HG03342 (cell line): ENCODE measurements at regions not wholly inside any gene's neighbourhood (a gene's known extent, or its start where the extent isn't known, plus 50 kb on each side); places are given as distances from the start of the nearest gene placed in this dataset.

Source experiments
- ATAC-seq: cut with Tn5 transposase; IDR thresholded peaks from one replicate; pipeline ENCODE4 v1.9.1; 2021; ENCODE audit warnings: mild to moderate bottlenecking, moderate library complexity; ENCODE audit not compliant: unreplicated experiment

DNA sequence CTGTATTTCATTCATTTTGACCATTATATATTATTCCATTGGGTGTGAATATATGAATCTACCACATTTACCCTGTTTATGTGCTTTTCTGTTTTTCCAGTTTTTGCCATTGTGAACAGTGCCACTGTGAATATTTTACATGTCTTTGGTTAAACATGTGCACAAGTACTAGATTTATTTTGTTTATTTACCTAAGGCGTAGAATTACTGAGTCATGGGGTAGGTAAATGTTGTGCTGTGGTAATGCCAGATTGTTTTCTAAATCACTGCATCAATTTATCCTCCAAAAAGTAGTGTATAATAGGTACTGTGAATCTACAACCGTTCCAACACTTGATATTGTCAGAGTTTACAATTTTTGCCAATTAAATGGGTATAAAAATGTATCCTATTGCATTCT, 362.1 kb upstream of the AGTR1 start:
- no peak for ATAC-seq

GRCh38 chr3:148343416-148343815, 354.3 kb upstream of the AGTR1 start:
- ATAC-seq = no peak

GRCh38 chr3:148344521-148344920, 353.2 kb upstream of the AGTR1 start:
- no peak for ATAC-seq

DNA sequence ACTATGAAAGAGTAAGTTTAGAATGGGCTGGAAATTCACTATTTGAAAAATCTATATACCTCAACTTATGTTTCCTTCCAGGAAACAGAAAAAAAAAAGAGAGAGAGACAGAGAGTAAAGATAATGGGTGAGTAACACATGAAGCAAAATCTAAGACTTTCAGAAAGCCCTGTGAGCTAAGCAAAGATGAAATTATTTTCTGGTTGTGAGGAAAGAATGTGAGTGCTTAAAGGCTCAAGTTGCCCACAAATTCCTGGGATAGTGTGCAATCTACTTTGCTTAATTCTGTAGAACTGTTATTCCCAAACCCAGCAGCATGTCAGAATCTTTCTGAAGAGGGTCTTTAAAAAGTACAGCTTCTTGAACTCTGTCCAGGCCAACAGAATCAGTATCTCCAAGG, 337.7 kb upstream of the AGTR1 start:
- ATAC-seq = no peak

- no peak for ATAC-seq
Observed at GRCh38 chr3:148366743-148367410, 330.8 kb upstream of the AGTR1 start.

DNA sequence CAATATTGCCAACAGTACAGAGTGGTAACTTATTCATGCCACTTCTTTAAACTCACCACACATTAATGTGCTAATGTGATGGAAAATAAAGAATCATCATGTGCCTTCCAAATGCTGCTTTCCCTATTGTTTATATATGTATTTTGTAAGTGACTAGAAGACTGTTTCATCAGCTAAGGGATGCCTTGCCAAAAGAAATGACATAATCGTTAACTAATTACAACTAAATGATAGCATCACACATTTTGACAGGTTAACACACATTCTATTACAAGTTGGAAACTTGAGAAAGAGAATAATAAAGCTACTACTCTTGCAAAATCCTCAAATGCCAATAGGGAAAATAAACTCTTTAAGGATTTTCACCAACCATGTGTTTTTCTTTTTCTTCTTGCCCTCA, 329.9 kb upstream of the AGTR1 start:
- no peak for ATAC-seq

- no peak for ATAC-seq
Observed at GRCh38 chr3:148369381-148369780, 328.3 kb upstream of the AGTR1 start.

GRCh38 chr3:148372206-148372875, 325.4 kb upstream of the AGTR1 start:
- ATAC-seq = no peak

- no peak for ATAC-seq
Observed at GRCh38 chr3:148373961-148374360, 323.7 kb upstream of the AGTR1 start.

DNA sequence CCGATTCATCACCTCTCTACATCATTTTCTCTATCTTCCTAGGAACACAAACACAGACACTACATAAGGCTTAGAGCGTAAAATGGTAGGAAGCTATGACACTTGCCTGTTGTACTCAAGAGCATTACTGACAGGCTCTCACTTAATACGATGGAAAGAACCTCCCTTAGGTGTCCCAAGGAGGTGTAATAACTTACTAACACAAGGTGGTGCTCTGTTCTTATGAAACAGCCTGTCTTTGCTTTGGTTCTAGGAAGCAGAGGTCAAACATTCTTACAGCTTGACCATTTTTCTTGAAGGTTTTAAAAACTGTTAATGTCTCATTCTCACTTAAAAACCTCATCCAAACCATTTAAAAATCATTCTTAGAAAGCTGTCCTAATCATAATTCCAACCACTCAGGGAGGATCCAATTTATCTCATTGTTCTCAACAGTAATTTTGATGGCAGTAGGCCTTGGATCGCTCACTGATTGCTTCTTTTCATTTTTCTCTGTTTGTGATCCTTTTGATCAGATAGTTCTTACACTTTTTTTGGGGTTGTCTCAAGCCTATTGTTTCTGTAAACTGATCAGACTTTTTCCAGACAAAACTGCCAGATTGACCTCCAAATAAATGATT, 317.8 kb upstream of the AGTR1 start:
- peak; percentile 84 for ATAC-seq

- ATAC-seq = no peak
Observed at GRCh38 chr3:148381051-148381450, 316.7 kb upstream of the AGTR1 start.

- ATAC-seq = no peak
Observed at GRCh38 chr3:148389916-148390315, 307.8 kb upstream of the AGTR1 start.

GRCh38 chr3:148395821-148396220, 301.9 kb upstream of the AGTR1 start:
- ATAC-seq = no peak

DNA sequence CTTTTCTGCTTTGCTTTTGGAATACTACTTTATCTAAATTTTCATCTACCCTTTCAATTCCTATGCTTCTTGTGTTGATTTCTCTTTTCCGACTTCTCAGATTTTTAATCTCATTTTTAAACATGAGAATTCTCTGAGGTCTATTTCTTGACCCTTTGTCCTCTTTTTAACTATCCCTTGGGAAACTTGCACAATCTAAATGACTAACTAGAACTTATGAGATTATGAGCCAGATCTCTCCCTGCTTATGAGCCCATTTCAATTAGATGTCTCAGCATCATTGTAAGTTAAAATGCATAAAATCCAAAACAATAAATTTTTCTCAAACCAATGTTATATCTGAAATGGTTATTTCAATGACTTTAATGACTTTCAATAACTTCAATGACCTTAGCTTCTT, 296.9 kb upstream of the AGTR1 start:
- no peak for ATAC-seq

- ATAC-seq = no peak
Observed at GRCh38 chr3:148408667-148409066, 289.0 kb upstream of the AGTR1 start.

- no peak for ATAC-seq
Observed at GRCh38 chr3:148420242-148420641, 277.5 kb upstream of the AGTR1 start.

DNA sequence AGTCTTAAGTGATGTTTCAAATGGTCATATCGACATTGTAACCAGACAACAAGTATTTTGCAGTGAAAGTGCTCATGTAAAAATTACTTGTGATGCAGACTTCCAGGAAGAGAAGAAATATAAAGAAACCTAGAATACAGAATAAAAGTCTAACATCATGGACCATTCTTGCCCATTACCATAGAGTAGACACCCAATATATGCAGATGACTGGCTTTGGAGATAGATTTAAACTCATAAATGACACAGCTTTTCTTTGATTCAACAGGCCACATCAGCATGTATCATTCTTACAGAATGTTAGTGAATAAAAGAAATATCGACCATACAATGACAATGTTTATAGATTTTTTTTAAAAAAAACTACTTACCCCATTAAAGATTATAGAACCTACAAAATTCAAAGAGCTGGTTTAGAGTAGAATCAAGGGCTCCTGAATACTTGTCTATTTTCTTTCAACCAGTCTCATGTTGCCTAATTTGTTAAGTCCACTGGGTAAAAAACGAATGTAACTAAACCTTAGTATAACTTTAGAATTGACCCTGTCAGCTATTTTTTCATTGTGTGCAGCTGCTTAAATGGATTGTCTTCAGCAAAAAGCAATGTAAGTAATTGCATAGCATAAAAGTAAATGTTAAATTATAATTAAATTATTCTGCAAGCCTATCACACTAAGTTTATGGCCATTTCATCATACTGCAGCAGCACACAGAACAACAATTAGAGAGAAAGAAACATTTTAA, 268.7 kb upstream of the AGTR1 start:
- no peak for ATAC-seq

DNA sequence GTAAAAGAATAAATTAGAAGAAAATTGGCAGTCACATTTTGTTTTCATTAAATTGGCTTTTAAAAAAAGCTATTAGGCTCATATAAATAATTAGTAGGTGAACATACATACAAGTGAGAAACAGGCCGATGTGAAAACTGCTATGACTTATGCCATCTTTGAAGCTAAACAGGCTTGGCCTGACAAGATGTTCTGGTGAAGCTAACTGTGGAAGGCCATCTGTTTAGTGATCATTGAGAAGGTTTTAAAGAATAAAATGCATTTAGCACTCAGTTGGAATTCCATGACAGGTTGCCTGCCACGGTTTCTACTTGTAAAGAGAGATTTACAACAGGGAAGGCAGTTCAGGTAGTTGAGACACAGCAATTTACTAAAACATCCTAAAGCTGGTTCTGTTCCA, 264.0 kb upstream of the AGTR1 start:
- no peak for ATAC-seq

DNA sequence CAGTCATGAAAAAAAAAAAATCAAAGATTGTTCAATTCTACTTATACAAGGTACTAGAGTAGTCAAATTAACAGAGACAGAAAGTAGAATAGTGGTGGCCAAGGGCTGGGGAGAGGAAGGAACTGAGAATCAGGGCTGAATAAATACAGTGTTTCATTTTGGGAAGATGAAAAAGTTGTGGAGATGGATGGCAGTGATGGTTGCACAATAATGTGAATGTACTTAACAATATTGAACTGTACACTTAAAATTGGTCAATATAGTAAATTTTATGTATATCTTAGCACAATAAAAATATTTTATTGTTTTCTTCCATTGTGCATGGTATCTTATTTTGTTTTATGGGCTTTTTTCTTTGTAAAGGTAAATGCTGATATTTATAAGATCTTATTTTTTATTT, 262.2 kb upstream of the AGTR1 start:
- ATAC-seq = no peak

DNA sequence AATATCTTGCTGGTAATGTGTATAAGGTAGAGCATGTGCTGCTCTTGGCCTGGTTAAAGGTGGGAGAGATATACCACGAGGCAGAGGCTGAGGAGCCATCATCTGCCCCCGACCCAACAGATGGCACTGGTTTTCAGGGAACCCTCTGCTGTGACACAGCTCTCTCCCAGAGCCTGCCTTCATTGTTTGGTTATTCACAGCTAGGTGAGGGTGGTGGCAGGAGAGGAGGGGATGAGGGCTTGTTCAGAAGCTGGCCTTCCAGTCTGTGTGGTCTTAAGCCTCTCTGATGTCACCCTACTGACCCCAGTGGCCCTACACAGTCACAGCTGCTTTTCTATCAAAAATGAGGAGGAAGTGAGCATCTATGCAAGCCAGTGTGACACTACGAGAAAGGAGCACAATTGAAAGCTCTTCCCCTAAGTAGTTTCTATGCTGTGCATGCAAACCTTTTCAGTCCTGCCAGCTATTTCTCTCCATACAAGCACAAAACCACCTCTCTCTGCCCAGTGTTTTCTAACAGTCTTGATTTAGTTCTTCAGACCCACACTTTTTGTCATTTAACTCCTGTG, 258.4 kb upstream of the AGTR1 start:
- ATAC-seq = no peak

DNA sequence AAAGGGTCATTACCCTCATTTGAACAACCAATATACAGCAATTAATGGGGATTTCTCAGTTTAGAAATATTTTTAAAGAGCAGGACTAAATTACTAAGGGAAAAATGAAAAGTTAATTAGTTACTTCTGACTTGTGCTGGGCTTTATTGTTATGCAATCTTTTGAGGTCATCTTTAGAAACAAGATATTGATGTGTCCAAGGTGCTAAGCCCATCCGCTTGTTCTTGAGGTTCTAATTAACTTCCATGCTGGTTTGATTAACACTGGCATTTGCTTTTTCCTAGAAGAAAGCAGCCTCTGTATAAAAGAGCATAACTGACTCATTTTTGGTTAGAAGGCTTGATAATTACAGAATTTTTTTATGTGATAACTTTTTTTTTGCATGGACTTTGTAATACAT, 256.5 kb upstream of the AGTR1 start:
- no peak for ATAC-seq
